ENCODE measurements at regions not wholly inside any gene's neighbourhood (a gene's known extent, or its start where the extent isn't known, plus 50 kb on each side); places are given as distances from the start of the nearest gene placed in this dataset.
"Not testable (repeated sequence)": the region's sequence is repeated elsewhere in the genome, so short reads cannot be mapped to it uniquely, and the experiment has no call there.

GRCh38 chr6:74504941-74505340 is 700.9 kb downstream of the COL12A1 start:
- Histone ChIP-seq H3K4me1 (no peaks in the 10 kb centered on the region), H3K27ac (no peak overlapping the region), H3K36me3 (no peaks in the 10 kb centered on the region), H3K27me3 (no peaks in the 10 kb centered on the region), H3K4me3 (no peak overlapping the region), H3K9me3 (peaks cover 0 to 8% of the 10 kb centered on the region in 2 donors)
- TF ChIP-seq POLR2A (IDR thresholded peaks at IDR 0.05) (no peak), CTCF (IDR thresholded peaks at IDR 0.05) (no peak)
- DNase-seq: no peak
- intact Hi-C loops (cut with DNase I; ENCODE audit: low total_unique reads): no loop called here

GRCh38 chr6:74492587-74492986 is 713.3 kb downstream of the COL12A1 start:
- Histone ChIP-seq H3K9me3 (no peaks in the 10 kb centered on the region), H3K4me3 (no peak overlapping the region), H3K36me3 (no peaks in the 10 kb centered on the region), H3K27ac (no peak overlapping the region), H3K27me3 (no peaks in the 10 kb centered on the region), H3K4me1 (no peaks in the 10 kb centered on the region)
- no peak for DNase-seq
- intact Hi-C loops (cut with DNase I; ENCODE audit: low total_unique reads): no loop called here
- TF ChIP-seq POLR2A (IDR thresholded peaks at IDR 0.05) (no peak), CTCF (IDR thresholded peaks at IDR 0.05) (no peak)

GRCh38 chr6:74491844-74492374 is 713.9 kb downstream of the COL12A1 start:
- intact Hi-C loops (cut with DNase I; ENCODE audit: low total_unique reads): no loop called here
- Histone ChIP-seq H3K27me3 (no peaks in the 10 kb centered on the region), H3K36me3 (no peaks in the 10 kb centered on the region), H3K4me1 (no peaks in the 10 kb centered on the region), H3K4me3 (no peak overlapping the region), H3K9me3 (no peaks in the 10 kb centered on the region), H3K27ac (no peak overlapping the region)
- no peak for DNase-seq
- TF ChIP-seq CTCF (IDR thresholded peaks at IDR 0.05) (no peak), POLR2A (IDR thresholded peaks at IDR 0.05) (no peak)

- not testable (repeated sequence) for H3K4me1 ChIP-seq
Observed at GRCh38 chr6:74488726-74489125, 717.1 kb downstream of the COL12A1 start.

GRCh38 chr6:74482180-74482579 is 723.7 kb downstream of the COL12A1 start:
- Histone ChIP-seq H3K27me3 (no peaks in the 10 kb centered on the region), H3K27ac (no peak overlapping the region), H3K9me3 (no peaks in the 10 kb centered on the region), H3K4me1 (no peaks in the 10 kb centered on the region), H3K36me3 (no peaks in the 10 kb centered on the region), H3K4me3 (no peak overlapping the region)
- TF ChIP-seq POLR2A (IDR thresholded peaks at IDR 0.05): no peak
- TF ChIP-seq CTCF (IDR thresholded peaks at IDR 0.05): no peak
- intact Hi-C loops (cut with DNase I; ENCODE audit: low total_unique reads): no loop called here
- no peak for DNase-seq

More at GRCh38 chr6:74488726-74489125, 717.1 kb downstream of the COL12A1 start:
- H3K4me3 ChIP-seq; H3K27me3 ChIP-seq; DNase-seq; intact Hi-C loops (cut with DNase I; ENCODE audit: low total_unique reads); H3K9me3 ChIP-seq; H3K27ac ChIP-seq; H3K36me3 ChIP-seq: not testable (repeated sequence)

GRCh38 chr6:74480561-74480960 is 725.3 kb downstream of the COL12A1 start:
- no peak for DNase-seq
- Histone ChIP-seq H3K36me3 (no peaks in the 10 kb centered on the region), H3K27ac (no peak overlapping the region), H3K27me3 (no peaks in the 10 kb centered on the region), H3K4me1 (no peaks in the 10 kb centered on the region), H3K9me3 (no peaks in the 10 kb centered on the region), H3K4me3 (no peak overlapping the region)
- intact Hi-C loops (cut with DNase I; ENCODE audit: low total_unique reads): no loop called here
- TF ChIP-seq CTCF (IDR thresholded peaks at IDR 0.05) (no peak), POLR2A (IDR thresholded peaks at IDR 0.05) (no peak)

Data from uterus (tissue), 3 donors.